IPS-18c (cell line): ENCODE measurements at regions not wholly inside any gene's neighbourhood (a gene's known extent, or its start where the extent isn't known, plus 50 kb on each side); places are given as distances from the start of the nearest gene placed in this dataset.
"Not testable (repeated sequence)": the region's sequence is repeated elsewhere in the genome, so short reads cannot be mapped to it uniquely, and the experiment has no call there.

Experiments used
- H3K4me3 ChIP-seq: 2 replicates; pipeline ENCODE4 v1.7.0; 2013; ENCODE audit warnings: low read depth, mild to moderate bottlenecking, low read length, moderate library complexity; ENCODE audit not compliant: insufficient read depth
- H3K9me3 ChIP-seq: one replicate; pipeline ENCODE4 v1.6.1; 2013; ENCODE audit warnings: mild to moderate bottlenecking, low read length, moderate library complexity; ENCODE audit not compliant: control insufficient read depth, insufficient read depth

- H3K4me3 ChIP-seq, result no peak overlapping the region
- H3K9me3 ChIP-seq, result no peaks in the 10 kb centered on the region
These were observed 151.1 kb upstream of the SFSWAP start for GRCh38 chr12:131559517-131560516.

- no peaks in the 10 kb centered on the region for H3K9me3 ChIP-seq
- no peak overlapping the region for H3K4me3 ChIP-seq
These were observed 149.8 kb upstream of the SFSWAP start for GRCh38 chr12:131561051-131561450.

- Histone ChIP-seq H3K4me3 (no peak overlapping the region), H3K9me3 (no peaks in the 10 kb centered on the region)
These were observed 148.8 kb upstream of the SFSWAP start for GRCh38 chr12:131561891-131562684.

GRCh38 chr12:131564138-131564727 lies 146.7 kb upstream of the SFSWAP start:
- not testable (repeated sequence) for H3K9me3 ChIP-seq, H3K4me3 ChIP-seq

- H3K4me3 ChIP-seq, result no peak overlapping the region
These were observed 146.0 kb upstream of the SFSWAP start for GRCh38 chr12:131564845-131565244.

GRCh38 chr12:131565267-131566015 lies 145.4 kb upstream of the SFSWAP start:
- no peak overlapping the region for H3K4me3 ChIP-seq
- no peaks in the 10 kb centered on the region for H3K9me3 ChIP-seq

More at GRCh38 chr12:131564845-131565244, 146.0 kb upstream of the SFSWAP start:
- no peaks in the 10 kb centered on the region for H3K9me3 ChIP-seq

- Histone ChIP-seq H3K4me3 (no peak overlapping the region), H3K9me3 (no peaks in the 10 kb centered on the region)
These were observed 142.6 kb upstream of the SFSWAP start for GRCh38 chr12:131568336-131568735.

- H3K4me3 ChIP-seq, result no peak overlapping the region
- H3K9me3 ChIP-seq, result no peaks in the 10 kb centered on the region
These were observed 140.3 kb upstream of the SFSWAP start for GRCh38 chr12:131570596-131570995.

GRCh38 chr12:131571827-131572226 lies 139.1 kb upstream of the SFSWAP start:
- no peak overlapping the region for H3K4me3 ChIP-seq
- no peaks in the 10 kb centered on the region for H3K9me3 ChIP-seq

GRCh38 chr12:131572626-131573025 lies 138.3 kb upstream of the SFSWAP start:
- no peak overlapping the region for H3K4me3 ChIP-seq
- no peaks in the 10 kb centered on the region for H3K9me3 ChIP-seq

GRCh38 chr12:131573631-131574394 lies 137.1 kb upstream of the SFSWAP start:
- Histone ChIP-seq H3K4me3 (no peak overlapping the region), H3K9me3 (no peaks in the 10 kb centered on the region)

GRCh38 chr12:131574395-131574771 lies 136.5 kb upstream of the SFSWAP start:
- no peak overlapping the region for H3K4me3 ChIP-seq
- no peaks in the 10 kb centered on the region for H3K9me3 ChIP-seq

- Histone ChIP-seq H3K9me3 (no peaks in the 10 kb centered on the region), H3K4me3 (no peak overlapping the region)
These were observed 135.5 kb upstream of the SFSWAP start for GRCh38 chr12:131575371-131575770.

- not testable (repeated sequence) for H3K9me3 ChIP-seq
These were observed 134.2 kb upstream of the SFSWAP start for GRCh38 chr12:131576734-131577133.

GRCh38 chr12:131577766-131578165 lies 133.1 kb upstream of the SFSWAP start:
- Histone ChIP-seq H3K9me3 (no peaks in the 10 kb centered on the region), H3K4me3 (no peak overlapping the region)

More at GRCh38 chr12:131576734-131577133, 134.2 kb upstream of the SFSWAP start:
- H3K4me3 ChIP-seq, result not testable (repeated sequence)

- no peaks in the 10 kb centered on the region for H3K9me3 ChIP-seq
These were observed 131.9 kb upstream of the SFSWAP start for GRCh38 chr12:131578828-131579470.

More at GRCh38 chr12:131578828-131579470, 131.9 kb upstream of the SFSWAP start:
- no peak overlapping the region for H3K4me3 ChIP-seq
